ENCODE measurements at regions not wholly inside any gene's neighbourhood (a gene's known extent, or its start where the extent isn't known, plus 50 kb on each side); places are given as distances from the start of the nearest gene placed in this dataset.
A peak's percentile ranks its signal among the peaks of the same experiment; 100 is the strongest.

- Histone ChIP-seq H3K4me2 (no peak overlapping the region), H3K9me3 (replicated peaks in 1 of 11) (no peaks in the 10 kb centered on the region), H4K20me1 (no peaks in the 10 kb centered on the region), H3K9ac (no peak overlapping the region), H3K27ac (no peak overlapping the region), H3K4me1 (peaks cover 12 to 19% (median 15%) of the 10 kb centered on the region in 10 experiments), H3K36me3 (no peaks in the 10 kb centered on the region), H3K4me3 (no peak overlapping the region), H3K27me3 (no peaks in the 10 kb centered on the region)
- no peak for TF ChIP-seq Cebpa-rat (IDR thresholded peaks at IDR 0.05)
Observed at GRCh38 chr1:60924964-60925798, 157.2 kb upstream of the NFIA start.

- no peaks in the 10 kb centered on the region for H3K27me3 ChIP-seq
- no peak overlapping the region for H3K9ac ChIP-seq
- H3K9me3 ChIP-seq (replicated peaks in 1 of 11) = no peaks in the 10 kb centered on the region
- no peaks in the 10 kb centered on the region for H4K20me1 ChIP-seq
- H3K4me3 ChIP-seq = no peak overlapping the region
- peak overlapping the region; percentile 38 to 78 (median 58); a peak in 21 of 22 replicates for H3K4me2 ChIP-seq
- peaks cover 12 to 19% (median 15%) of the 10 kb centered on the region in 10 experiments for H3K4me1 ChIP-seq
- no peak for TF ChIP-seq Cebpa-rat (IDR thresholded peaks at IDR 0.05)
- H3K27ac ChIP-seq = peak overlapping the region in 2 of 11 experiments; percentile 27 to 35; a peak in 2 of 22 replicates
- H3K36me3 ChIP-seq = no peaks in the 10 kb centered on the region
Observed at GRCh38 chr1:60924165-60924564, 158.2 kb upstream of the NFIA start.

GRCh38 chr1:60923389-60924087 lies 158.8 kb upstream of the NFIA start:
- H3K4me1 ChIP-seq = peaks cover 12 to 19% (median 15%) of the 10 kb centered on the region in 10 experiments
- peak overlapping the region in 3 of 11 experiments; percentile 7 to 27 (median 16); a peak in 3 of 22 replicates for H3K27ac ChIP-seq
- H3K9me3 ChIP-seq (replicated peaks in 1 of 11) = no peaks in the 10 kb centered on the region
- no peak overlapping the region for H3K9ac ChIP-seq
- no peak overlapping the region for H3K4me3 ChIP-seq
- H3K36me3 ChIP-seq = no peaks in the 10 kb centered on the region
- no peaks in the 10 kb centered on the region for H4K20me1 ChIP-seq
- no peak; a peak in 1 of 22 replicates for TF ChIP-seq Cebpa-rat (IDR thresholded peaks at IDR 0.05)
- no peaks in the 10 kb centered on the region for H3K27me3 ChIP-seq
- H3K4me2 ChIP-seq = peak overlapping the region; percentile 38 to 78 (median 58)

GRCh38 chr1:60922304-60922703 lies 160.1 kb upstream of the NFIA start:
- Histone ChIP-seq H3K9ac (no peak overlapping the region), H3K4me1 (peaks cover 12 to 19% (median 15%) of the 10 kb centered on the region in 10 experiments), H3K9me3 (replicated peaks in 1 of 11) (no peaks in the 10 kb centered on the region), H3K4me3 (no peak overlapping the region), H4K20me1 (no peaks in the 10 kb centered on the region), H3K27ac (no peak overlapping the region), H3K27me3 (no peaks in the 10 kb centered on the region), H3K4me2 (0 out of 22 replicates have a peak overlapping the region, but pooled peaks of 1 of the 11 experiments have one; percentile 13), H3K36me3 (no peaks in the 10 kb centered on the region)
- no peak for TF ChIP-seq Cebpa-rat (IDR thresholded peaks at IDR 0.05)

- H3K27ac ChIP-seq = no peak overlapping the region
- no peaks in the 10 kb centered on the region for H4K20me1 ChIP-seq
- no peak for TF ChIP-seq Cebpa-rat (IDR thresholded peaks at IDR 0.05)
- H3K4me1 ChIP-seq = peaks cover 12 to 19% (median 15%) of the 10 kb centered on the region in 10 experiments
- no peaks in the 10 kb centered on the region for H3K27me3 ChIP-seq
- no peaks in the 10 kb centered on the region for H3K9me3 ChIP-seq (replicated peaks in 1 of 11)
- H3K4me2 ChIP-seq = no peak overlapping the region
- H3K9ac ChIP-seq = no peak overlapping the region
- H3K4me3 ChIP-seq = no peak overlapping the region
- no peaks in the 10 kb centered on the region for H3K36me3 ChIP-seq
Observed at GRCh38 chr1:60921175-60921574, 161.2 kb upstream of the NFIA start.

GRCh38 chr1:60920561-60920960 lies 161.8 kb upstream of the NFIA start:
- Histone ChIP-seq H3K9ac (no peak overlapping the region), H3K36me3 (no peaks in the 10 kb centered on the region), H3K9me3 (replicated peaks in 1 of 11) (no peaks in the 10 kb centered on the region), H3K4me3 (no peak overlapping the region), H3K4me1 (peaks cover 12 to 19% (median 15%) of the 10 kb centered on the region in 10 experiments), H3K27me3 (no peaks in the 10 kb centered on the region), H3K4me2 (no peak overlapping the region), H4K20me1 (no peaks in the 10 kb centered on the region), H3K27ac (peak overlapping the region in 1 of 11 experiments; percentile 55; a peak in 2 of 22 replicates)
- no peak for TF ChIP-seq Cebpa-rat (IDR thresholded peaks at IDR 0.05)

- Histone ChIP-seq H3K9ac (no peak overlapping the region), H4K20me1 (no peaks in the 10 kb centered on the region), H3K4me2 (no peak overlapping the region), H3K36me3 (no peaks in the 10 kb centered on the region), H3K9me3 (replicated peaks in 1 of 11) (no peaks in the 10 kb centered on the region), H3K4me1 (peaks cover 9 to 12% (median 10%) of the 10 kb centered on the region in 10 experiments), H3K27ac (no peak overlapping the region), H3K27me3 (no peaks in the 10 kb centered on the region), H3K4me3 (no peak overlapping the region)
- no peak for TF ChIP-seq Cebpa-rat (IDR thresholded peaks at IDR 0.05)
Observed at GRCh38 chr1:60918867-60919266, 163.5 kb upstream of the NFIA start.

GRCh38 chr1:60916906-60917305 lies 165.5 kb upstream of the NFIA start:
- Histone ChIP-seq H3K4me1 (peaks cover 7 to 18% (median 10%) of the 10 kb centered on the region in 10 experiments), H3K4me3 (no peak overlapping the region), H3K36me3 (no peaks in the 10 kb centered on the region), H3K4me2 (no peak overlapping the region), H3K27me3 (no peaks in the 10 kb centered on the region), H3K9ac (no peak overlapping the region), H4K20me1 (no peaks in the 10 kb centered on the region), H3K27ac (no peak overlapping the region), H3K9me3 (replicated peaks in 1 of 11) (no peaks in the 10 kb centered on the region)
- no peak for TF ChIP-seq Cebpa-rat (IDR thresholded peaks at IDR 0.05)

- H3K36me3 ChIP-seq = no peaks in the 10 kb centered on the region
- peaks cover 12 to 25% (median 17%) of the 10 kb centered on the region in 10 experiments for H3K4me1 ChIP-seq
- H3K4me2 ChIP-seq = no peak overlapping the region
- H4K20me1 ChIP-seq = no peaks in the 10 kb centered on the region
- H3K9me3 ChIP-seq (replicated peaks in 1 of 11) = no peaks in the 10 kb centered on the region
- H3K27ac ChIP-seq = no peak overlapping the region
- no peak overlapping the region for H3K9ac ChIP-seq
- no peak for TF ChIP-seq Cebpa-rat (IDR thresholded peaks at IDR 0.05)
- no peaks in the 10 kb centered on the region for H3K27me3 ChIP-seq
- H3K4me3 ChIP-seq = no peak overlapping the region
Observed at GRCh38 chr1:60916199-60916598, 166.2 kb upstream of the NFIA start.
